WTC11 (cell line): ENCODE measurements at regions not wholly inside any gene's neighbourhood (a gene's known extent, or its start where the extent isn't known, plus 50 kb on each side); places are given as distances from the start of the nearest gene placed in this dataset.

Source experiments
- ATAC-seq: fragments of 200-7000 bp; cut with Tn5 transposase; 2 replicates; pipeline ENCODE4 v1.10.0; 2021; ENCODE audit warnings: mild to moderate bottlenecking, moderate library complexity
- CTCF ChIA-PET: fragments of 300-600 bp; sonication (Branson Sonifier 250); formaldehyde crosslinking; loops from one replicate; lab custom pipeline; 2021; ENCODE audit warnings: antibody characterized with exemption; lab: Charles Lee
- POLR2A ChIA-PET: fragments of 350-600 bp; sonication (Branson Sonifier 250); formaldehyde crosslinking; loops from one replicate; lab custom pipeline; 2021; ENCODE audit warnings: antibody characterized with exemption; lab: Charles Lee
- DNase-seq: peaks from one replicate; pipeline ENCODE4 v3.0.0; 2021; ENCODE audit warnings: low spot score
- H3K27ac Mint-ChIP-seq: 2 replicates; pipeline ENCODE4 v1.8.0; 2021; ENCODE audit warnings: mixed read lengths
- H3K27me3 Mint-ChIP-seq: 2 replicates; pipeline ENCODE4 v1.8.0; 2021; ENCODE audit warnings: low read depth, mild to moderate bottlenecking, moderate library complexity, mixed read lengths
- H3K36me3 Mint-ChIP-seq: 2 replicates; pipeline ENCODE4 v1.8.0; 2021; ENCODE audit warnings: mixed read lengths
- H3K4me1 Mint-ChIP-seq: 2 replicates; pipeline ENCODE4 v1.8.0; 2022; ENCODE audit warnings: mixed read lengths
- H3K4me3 Mint-ChIP-seq: 2 replicates; pipeline ENCODE4 v1.8.0; 2021; ENCODE audit warnings: mild to moderate bottlenecking, moderate library complexity, mixed read lengths
- H3K9me3 Mint-ChIP-seq: 2 replicates; pipeline ENCODE4 v1.8.0; 2021; ENCODE audit warnings: mixed read lengths
- AR ChIP-seq: fragments of 250-450 bp; sonication (Bioruptor Pico); IDR thresholded peaks from 2 replicates; pipeline ENCODE4 v1.9.0; 2021; ENCODE audit warnings: mild to moderate bottlenecking
- ATF6 ChIP-seq: sonication (generic); formaldehyde crosslinking; IDR thresholded peaks from 2 replicates; pipeline ENCODE4 v1.8.1; 2023; ENCODE audit warnings: mild to moderate bottlenecking, missing genetic modification reagents
- CBFB ChIP-seq: sonication (generic); formaldehyde crosslinking; IDR thresholded peaks from 2 replicates; pipeline ENCODE4 v1.8.1; 2022; ENCODE audit warnings: mild to moderate bottlenecking, low read depth, missing genetic modification reagents
- ELF4 ChIP-seq: sonication (generic); formaldehyde crosslinking; IDR thresholded peaks from 2 replicates; pipeline ENCODE4 v1.8.1; 2022; ENCODE audit warnings: low read depth, mild to moderate bottlenecking, moderate library complexity, missing genetic modification reagents
- EMX1 ChIP-seq: fragments of 250-450 bp; sonication (Bioruptor Pico); IDR thresholded peaks from 2 replicates; pipeline ENCODE4 v1.8.0; 2021; ENCODE audit warnings: mild to moderate bottlenecking
- GRHL2 ChIP-seq: fragments of 250-450 bp; sonication (Bioruptor Pico); IDR thresholded peaks from 2 replicates; pipeline ENCODE4 v1.8.0; 2022; ENCODE audit warnings: mild to moderate bottlenecking, moderate library complexity; ENCODE audit not compliant: insufficient replicate concordance, severe bottlenecking
- GTF2I ChIP-seq: fragments of 250-450 bp; sonication (Bioruptor Pico); conservative IDR thresholded peaks from 2 replicates; pipeline ENCODE4 v1.4.0; 2021; ENCODE audit warnings: mild to moderate bottlenecking
- IRF1 ChIP-seq: sonication (generic); formaldehyde crosslinking; IDR thresholded peaks from 2 replicates; pipeline ENCODE4 v1.8.0; 2023; ENCODE audit warnings: missing genetic modification reagents
- KAT7 ChIP-seq: sonication (generic); formaldehyde crosslinking; IDR thresholded peaks from 2 replicates; pipeline ENCODE4 v1.8.1; 2023; ENCODE audit warnings: missing genetic modification reagents, mild to moderate bottlenecking, borderline replicate concordance
- RORB ChIP-seq: fragments of 250-450 bp; sonication (Bioruptor Pico); IDR thresholded peaks from 2 replicates; pipeline ENCODE4 v1.9.0; 2021; ENCODE audit warnings: mild to moderate bottlenecking
- SMAD3 ChIP-seq: sonication (generic); formaldehyde crosslinking; IDR thresholded peaks from 2 replicates; pipeline ENCODE4 v1.8.0; 2022; ENCODE audit warnings: missing genetic modification reagents, mild to moderate bottlenecking, borderline replicate concordance
- SMAD4 ChIP-seq: sonication (generic); formaldehyde crosslinking; IDR thresholded peaks from 2 replicates; pipeline ENCODE4 v1.8.0; 2022; ENCODE audit warnings: mild to moderate bottlenecking, missing genetic modification reagents
- SOX15 ChIP-seq: fragments of 250-450 bp; sonication (Bioruptor Pico); IDR thresholded peaks from 2 replicates; pipeline ENCODE4 v1.9.0; 2021; ENCODE audit warnings: mild to moderate bottlenecking
- ZBTB21 ChIP-seq: sonication (generic); formaldehyde crosslinking; IDR thresholded peaks from 2 replicates; pipeline ENCODE4 v1.8.1; 2023; ENCODE audit warnings: mild to moderate bottlenecking, missing genetic modification reagents, borderline replicate concordance
- ZNF121 ChIP-seq: sonication (generic); formaldehyde crosslinking; IDR thresholded peaks from 2 replicates; pipeline ENCODE4 v1.8.0; 2023; ENCODE audit warnings: missing genetic modification reagents
- ZNF416 ChIP-seq: fragments of 250-450 bp; sonication (Bioruptor Pico); IDR thresholded peaks from 2 replicates; pipeline ENCODE4 v1.9.0; 2021; ENCODE audit warnings: mild to moderate bottlenecking, inconsistent platforms
- TF ChIP-seq, protein P1 (sequence below): sonication (generic); formaldehyde crosslinking; IDR thresholded peaks from 2 replicates; pipeline ENCODE4 v1.8.1; 2022; ENCODE audit warnings: mild to moderate bottlenecking, moderate library complexity, missing genetic modification reagents
- TF ChIP-seq, protein P2 (sequence below): fragments of 250-450 bp; sonication (Bioruptor Pico); IDR thresholded peaks from 2 replicates; pipeline ENCODE4 v1.8.0; 2021; ENCODE audit warnings: mild to moderate bottlenecking
- TF ChIP-seq, protein P3 (sequence below): sonication (generic); formaldehyde crosslinking; IDR thresholded peaks from 2 replicates; pipeline ENCODE4 v1.8.0; 2022; ENCODE audit warnings: mild to moderate bottlenecking, missing genetic modification reagents
- TF ChIP-seq, protein P4 (sequence below): sonication (generic); formaldehyde crosslinking; IDR thresholded peaks from 2 replicates; pipeline ENCODE4 v1.8.1; 2022; ENCODE audit warnings: low read depth, mild to moderate bottlenecking, moderate library complexity, missing genetic modification reagents, borderline replicate concordance

DNA sequence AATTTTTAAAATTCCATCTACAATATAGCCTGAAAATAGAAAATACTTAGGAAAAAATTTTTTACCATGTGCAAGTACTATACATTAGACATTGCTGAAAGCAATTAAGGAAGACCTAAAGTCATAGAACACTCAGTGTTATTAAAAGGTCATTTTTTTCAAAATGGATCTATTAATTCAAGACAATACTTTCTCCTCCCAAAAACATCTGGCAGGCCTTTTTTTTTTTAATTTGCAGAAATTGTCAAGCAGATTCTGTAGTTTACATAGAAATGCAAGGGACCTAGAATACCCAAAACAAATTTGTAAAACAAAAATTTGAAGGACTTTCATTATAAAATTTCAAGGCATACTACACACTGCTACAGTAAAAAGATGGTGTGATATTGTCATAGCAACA is 238.4 kb upstream of the VEPH1 start:
- no peaks in the 10 kb centered on the region for H3K27me3 Mint-ChIP-seq
- TF ChIP-seq, protein P1, sequence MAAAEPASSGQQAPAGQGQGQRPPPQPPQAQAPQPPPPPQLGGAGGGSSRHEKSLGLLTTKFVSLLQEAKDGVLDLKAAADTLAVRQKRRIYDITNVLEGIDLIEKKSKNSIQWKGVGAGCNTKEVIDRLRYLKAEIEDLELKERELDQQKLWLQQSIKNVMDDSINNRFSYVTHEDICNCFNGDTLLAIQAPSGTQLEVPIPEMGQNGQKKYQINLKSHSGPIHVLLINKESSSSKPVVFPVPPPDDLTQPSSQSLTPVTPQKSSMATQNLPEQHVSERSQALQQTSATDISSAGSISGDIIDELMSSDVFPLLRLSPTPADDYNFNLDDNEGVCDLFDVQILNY = no peak
- TF ChIP-seq GTF2I (CRISPR knock-in tag) = no peak
- 0 out of 2 replicates have a peak, but pooled peaks cover 3% of the 10 kb centered on the region for H3K36me3 Mint-ChIP-seq
- H3K9me3 Mint-ChIP-seq = peaks cover 31% of the 10 kb centered on the region
- ATAC-seq = no peak
- no peak overlapping the region for H3K4me3 Mint-ChIP-seq
- CTCF ChIA-PET = no interaction called here
- H3K4me1 Mint-ChIP-seq = no peaks in the 10 kb centered on the region
- no peak for DNase-seq
- no peak overlapping the region for H3K27ac Mint-ChIP-seq
- POLR2A ChIA-PET = no interaction called here

DNA sequence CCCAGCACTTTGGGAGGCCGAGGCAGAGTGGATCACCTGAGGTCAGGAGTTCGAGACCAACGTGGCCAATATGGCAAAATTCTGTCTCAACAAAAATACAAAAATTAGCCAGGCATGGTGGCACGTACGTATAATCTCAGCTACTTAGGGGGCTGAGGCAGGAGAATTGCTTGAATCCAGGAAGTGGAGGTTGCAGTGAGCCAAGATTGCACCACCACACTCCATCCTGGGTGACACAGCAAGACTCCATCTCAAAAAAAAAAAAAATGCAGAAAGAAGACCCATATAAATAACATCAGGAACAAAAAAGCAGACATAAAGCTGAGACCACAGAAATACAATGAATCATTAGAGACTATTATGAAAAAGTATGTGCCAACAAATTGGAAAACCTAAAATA is 235.2 kb upstream of the VEPH1 start:
- Mint-ChIP-seq H3K4me3 (no peak overlapping the region), H3K4me1 (no peaks in the 10 kb centered on the region), H3K9me3 (peaks cover 18% of the 10 kb centered on the region), H3K36me3 (0 out of 2 replicates have a peak, but pooled peaks cover 3% of the 10 kb centered on the region), H3K27ac (no peak overlapping the region), H3K27me3 (no peaks in the 10 kb centered on the region)
- ATAC-seq (no peak), DNase-seq (no peak)
- TF ChIP-seq, protein P1 = no peak
- TF ChIP-seq ELF4 (CRISPR knock-in tag) = no peak
- TF ChIP-seq ZNF416 (CRISPR knock-in tag) = no peak
- no peak for TF ChIP-seq SMAD3 (CRISPR knock-in tag)
- no peak for TF ChIP-seq IRF1 (CRISPR knock-in tag)
- TF ChIP-seq GRHL2 = no peak
- TF ChIP-seq, protein P2, sequence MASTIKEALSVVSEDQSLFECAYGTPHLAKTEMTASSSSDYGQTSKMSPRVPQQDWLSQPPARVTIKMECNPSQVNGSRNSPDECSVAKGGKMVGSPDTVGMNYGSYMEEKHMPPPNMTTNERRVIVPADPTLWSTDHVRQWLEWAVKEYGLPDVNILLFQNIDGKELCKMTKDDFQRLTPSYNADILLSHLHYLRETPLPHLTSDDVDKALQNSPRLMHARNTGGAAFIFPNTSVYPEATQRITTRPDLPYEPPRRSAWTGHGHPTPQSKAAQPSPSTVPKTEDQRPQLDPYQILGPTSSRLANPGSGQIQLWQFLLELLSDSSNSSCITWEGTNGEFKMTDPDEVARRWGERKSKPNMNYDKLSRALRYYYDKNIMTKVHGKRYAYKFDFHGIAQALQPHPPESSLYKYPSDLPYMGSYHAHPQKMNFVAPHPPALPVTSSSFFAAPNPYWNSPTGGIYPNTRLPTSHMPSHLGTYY (CRISPR knock-in tag) = no peak
- TF ChIP-seq SMAD4 (CRISPR knock-in tag) = no peak
- TF ChIP-seq KAT7 (CRISPR knock-in tag) = no peak
- no peak for TF ChIP-seq AR (CRISPR knock-in tag)
- TF ChIP-seq CBFB (CRISPR knock-in tag) = no peak
- TF ChIP-seq RORB (CRISPR knock-in tag) = no peak
- TF ChIP-seq EMX1 = no peak
- TF ChIP-seq ZBTB21 (CRISPR knock-in tag) = no peak
- TF ChIP-seq SOX15 = no peak
- TF ChIP-seq ZNF121 (CRISPR knock-in tag) = no peak
- TF ChIP-seq, protein P3, sequence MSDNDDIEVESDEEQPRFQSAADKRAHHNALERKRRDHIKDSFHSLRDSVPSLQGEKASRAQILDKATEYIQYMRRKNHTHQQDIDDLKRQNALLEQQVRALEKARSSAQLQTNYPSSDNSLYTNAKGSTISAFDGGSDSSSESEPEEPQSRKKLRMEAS (CRISPR knock-in tag) = no peak
- TF ChIP-seq, protein P4, sequence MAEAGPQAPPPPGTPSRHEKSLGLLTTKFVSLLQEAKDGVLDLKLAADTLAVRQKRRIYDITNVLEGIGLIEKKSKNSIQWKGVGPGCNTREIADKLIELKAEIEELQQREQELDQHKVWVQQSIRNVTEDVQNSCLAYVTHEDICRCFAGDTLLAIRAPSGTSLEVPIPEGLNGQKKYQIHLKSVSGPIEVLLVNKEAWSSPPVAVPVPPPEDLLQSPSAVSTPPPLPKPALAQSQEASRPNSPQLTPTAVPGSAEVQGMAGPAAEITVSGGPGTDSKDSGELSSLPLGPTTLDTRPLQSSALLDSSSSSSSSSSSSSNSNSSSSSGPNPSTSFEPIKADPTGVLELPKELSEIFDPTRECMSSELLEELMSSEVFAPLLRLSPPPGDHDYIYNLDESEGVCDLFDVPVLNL = no peak
- TF ChIP-seq ATF6 (CRISPR knock-in tag) = no peak
- POLR2A ChIA-PET = no interaction called here
- CTCF ChIA-PET = no interaction called here
